HG02798 (cell line): ENCODE measurements at regions not wholly inside any gene's neighbourhood (a gene's known extent, or its start where the extent isn't known, plus 50 kb on each side); places are given as distances from the start of the nearest gene placed in this dataset.
"Not testable (repeated sequence)": the region's sequence is repeated elsewhere in the genome, so short reads cannot be mapped to it uniquely, and the experiment has no call there.

Experiments used
- ATAC-seq: cut with Tn5 transposase; IDR thresholded peaks from one replicate; pipeline ENCODE4 v1.9.1; 2021; ENCODE audit warnings: mild to moderate bottlenecking; ENCODE audit not compliant: unreplicated experiment, poor library complexity

GRCh38 chr3:901953-902778, 190.7 kb upstream of the CNTN6 start:
- ATAC-seq = peak; percentile 87

- ATAC-seq = no peak
Measured at GRCh38 chr3:905217-905616, 187.6 kb upstream of the CNTN6 start.

GRCh38 chr3:906739-907138, 186.1 kb upstream of the CNTN6 start:
- no peak for ATAC-seq

- ATAC-seq = no peak
Measured at GRCh38 chr3:908839-909238, 184.0 kb upstream of the CNTN6 start.

- not testable (repeated sequence) for ATAC-seq
Measured at GRCh38 chr3:912717-913116, 180.1 kb upstream of the CNTN6 start.

GRCh38 chr3:923161-923910, 169.5 kb upstream of the CNTN6 start:
- no peak for ATAC-seq

- no peak for ATAC-seq
Measured at GRCh38 chr3:930866-931265, 162.0 kb upstream of the CNTN6 start.

- no peak for ATAC-seq
Measured at GRCh38 chr3:933326-933725, 159.5 kb upstream of the CNTN6 start.

GRCh38 chr3:944786-945185, 148.0 kb upstream of the CNTN6 start:
- ATAC-seq = no peak

GRCh38 chr3:945738-946137, 147.1 kb upstream of the CNTN6 start:
- no peak for ATAC-seq

- no peak for ATAC-seq
Measured at GRCh38 chr3:952906-953305, 139.9 kb upstream of the CNTN6 start.

GRCh38 chr3:963255-963654, 129.6 kb upstream of the CNTN6 start:
- ATAC-seq = no peak

GRCh38 chr3:963755-964154, 129.1 kb upstream of the CNTN6 start:
- ATAC-seq = no peak

- no peak for ATAC-seq
Measured at GRCh38 chr3:965826-966225, 127.0 kb upstream of the CNTN6 start.

GRCh38 chr3:966341-966740, 126.5 kb upstream of the CNTN6 start:
- ATAC-seq = no peak

- ATAC-seq = no peak
Measured at GRCh38 chr3:973340-973739, 119.5 kb upstream of the CNTN6 start.

- ATAC-seq = no peak
Measured at GRCh38 chr3:976006-976405, 116.8 kb upstream of the CNTN6 start.

- ATAC-seq = no peak
Measured at GRCh38 chr3:981156-981555, 111.7 kb upstream of the CNTN6 start.

GRCh38 chr3:988785-989184, 104.0 kb upstream of the CNTN6 start:
- ATAC-seq = no peak

- no peak for ATAC-seq
Measured at GRCh38 chr3:992871-993270, 100.0 kb upstream of the CNTN6 start.

GRCh38 chr3:1002010-1002409, 90.8 kb upstream of the CNTN6 start:
- no peak for ATAC-seq

GRCh38 chr3:1007866-1008265, 85.0 kb upstream of the CNTN6 start:
- no peak for ATAC-seq
